Islet precursor cell (in vitro differentiated cells): ENCODE measurements at regions not wholly inside any gene's neighbourhood (a gene's known extent, or its start where the extent isn't known, plus 50 kb on each side); places are given as distances from the start of the nearest gene placed in this dataset.
"Not testable (repeated sequence)": the region's sequence is repeated elsewhere in the genome, so short reads cannot be mapped to it uniquely, and the experiment has no call there.

Experiments used
- DNase-seq: peaks from one replicate; pipeline ENCODE4 v3.0.0-alpha.2; 2018

- no peak for DNase-seq
Observed at GRCh38 chr2:20130821-20131645, 79.6 kb upstream of the LAPTM4A start.

- DNase-seq, result no peak
Observed at GRCh38 chr2:20130160-20130560, 78.7 kb upstream of the LAPTM4A start.

- DNase-seq, result no peak
Observed at GRCh38 chr2:20129331-20130159, 78.1 kb upstream of the LAPTM4A start.

GRCh38 chr2:20128506-20129330, 77.3 kb upstream of the LAPTM4A start:
- no peak for DNase-seq

- no peak for DNase-seq
Observed at GRCh38 chr2:20126469-20126868, 75.0 kb upstream of the LAPTM4A start.

GRCh38 chr2:20126040-20126439, 74.6 kb upstream of the LAPTM4A start:
- DNase-seq, result no peak

- no peak for DNase-seq
Observed at GRCh38 chr2:20125616-20126015, 74.2 kb upstream of the LAPTM4A start.

GRCh38 chr2:20125164-20125563, 73.7 kb upstream of the LAPTM4A start:
- no peak for DNase-seq

GRCh38 chr2:20123871-20124594, 72.6 kb upstream of the LAPTM4A start:
- no peak for DNase-seq

- no peak for DNase-seq
Observed at GRCh38 chr2:20122864-20123263, 71.4 kb upstream of the LAPTM4A start.

GRCh38 chr2:20120569-20121416, 69.4 kb upstream of the LAPTM4A start:
- DNase-seq, result no peak

- DNase-seq, result no peak
Observed at GRCh38 chr2:20118051-20118450, 66.6 kb upstream of the LAPTM4A start.

GRCh38 chr2:20115902-20116301, 64.5 kb upstream of the LAPTM4A start:
- DNase-seq, result peak; percentile 66

- DNase-seq, result no peak
Observed at GRCh38 chr2:20115374-20115773, 63.9 kb upstream of the LAPTM4A start.

- peak; percentile 88 for DNase-seq
Observed at GRCh38 chr2:20113986-20114938, 62.8 kb upstream of the LAPTM4A start.

- no peak for DNase-seq
Observed at GRCh38 chr2:20113004-20113796, 61.8 kb upstream of the LAPTM4A start.

GRCh38 chr2:20112361-20112760, 60.9 kb upstream of the LAPTM4A start:
- DNase-seq, result not testable (repeated sequence)

- DNase-seq, result no peak
Observed at GRCh38 chr2:20111311-20112131, 60.1 kb upstream of the LAPTM4A start.
